SU-DHL-6 (cell line): ENCODE measurements at regions not wholly inside any gene's neighbourhood (a gene's known extent, or its start where the extent isn't known, plus 50 kb on each side); places are given as distances from the start of the nearest gene placed in this dataset.

Experiments
- CTCF ChIP-seq: fragments of 200-600 bp; sonication (generic); IDR thresholded peaks from one replicate; pipeline ENCODE4 v1.5.1; 2017; ENCODE audit warnings: antibody characterized with exemption, mild to moderate bottlenecking, low read length, moderate library complexity; ENCODE audit not compliant: insufficient read depth, poor library complexity, severe bottlenecking
- EZH2phosphoT487 ChIP-seq: fragments of 200-600 bp; sonication (generic), shearing (Covaris generic); conservative IDR thresholded peaks from 2 replicates; pipeline ENCODE4 v1.6.1; 2018; ENCODE audit warnings: mild to moderate bottlenecking, antibody characterized with exemption, low read length, moderate library complexity, mixed read lengths

DNA sequence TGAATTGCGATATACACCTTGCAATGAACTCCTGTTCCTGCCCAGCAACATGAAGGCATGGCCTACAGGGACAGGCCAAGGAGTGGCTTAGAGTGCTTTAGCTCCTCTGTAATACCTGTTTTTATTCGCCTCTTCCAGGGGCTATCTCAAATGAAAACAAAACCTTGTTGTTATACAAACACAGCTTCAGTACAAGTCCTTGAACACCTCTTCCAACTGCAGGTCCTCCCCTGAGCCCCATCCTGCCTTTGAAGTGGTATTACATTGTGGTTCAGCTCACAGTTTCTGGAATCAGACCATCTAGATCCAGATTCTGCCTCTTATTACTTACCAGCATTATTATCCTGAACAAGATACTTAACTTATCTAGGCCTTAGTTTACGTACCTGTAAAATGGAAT lies 83.0 kb upstream of the HNRNPA3 start:
- TF ChIP-seq CTCF (no peak), EZH2phosphoT487 (no peak)
